HepG2 (cell line): ENCODE measurements at regions not wholly inside any gene's neighbourhood (a gene's known extent, or its start where the extent isn't known, plus 50 kb on each side); places are given as distances from the start of the nearest gene placed in this dataset.
A peak's percentile ranks its signal among the peaks of the same experiment; 100 is the strongest.

Experiments used
- DPF2 ChIP-seq: sonication (generic); formaldehyde crosslinking; IDR thresholded peaks from 2 replicates; pipeline ENCODE4 v1.4.0; 2020; ENCODE audit warnings: mild to moderate bottlenecking, low read depth, missing genetic modification reagents, borderline replicate concordance
- KLF12 ChIP-seq: sonication (generic); formaldehyde crosslinking; IDR thresholded peaks from 2 replicates; pipeline ENCODE4 v1.4.0; 2020; ENCODE audit warnings: missing genetic modification reagents, borderline replicate concordance
- KLF9 ChIP-seq: IDR thresholded peaks from 2 replicates; pipeline ENCODE4 v1.6.1; 2016; ENCODE audit warnings: low read depth
- MBD4 ChIP-seq: IDR thresholded peaks from 2 replicates; pipeline ENCODE4 v1.6.1; 2012; ENCODE audit warnings: low read length, inconsistent platforms, borderline replicate concordance
- NFKB2 ChIP-seq: sonication (generic); formaldehyde crosslinking; IDR thresholded peaks from 2 replicates; pipeline ENCODE4 v1.4.0; 2020; ENCODE audit warnings: missing genetic modification reagents, borderline replicate concordance
- RERE ChIP-seq: IDR thresholded peaks from 2 replicates; pipeline ENCODE4 v1.6.1; 2016; ENCODE audit warnings: low read depth, missing genetic modification reagents, missing compliant biosample characterization
- STAT5B ChIP-seq: sonication (generic); formaldehyde crosslinking; IDR thresholded peaks from 2 replicates; pipeline ENCODE4 v1.4.0; 2020; ENCODE audit warnings: missing genetic modification reagents
- TBX3 ChIP-seq: fragments of 450-650 bp; IDR thresholded peaks from 2 replicates; pipeline ENCODE4 v1.6.1; 2017; ENCODE audit warnings: antibody characterized with exemption, mild to moderate bottlenecking, inconsistent platforms, borderline replicate concordance
- ZBTB44 ChIP-seq: sonication (generic); formaldehyde crosslinking; IDR thresholded peaks from 2 replicates; pipeline ENCODE4 v1.4.0; 2020; ENCODE audit warnings: missing genetic modification reagents
- ZBTB7A ChIP-seq: sonication (generic); formaldehyde crosslinking; IDR thresholded peaks from 2 replicates; pipeline ENCODE4 v1.8.0; 2022; ENCODE audit warnings: mild to moderate bottlenecking, missing genetic modification reagents
- ZNF160 ChIP-seq: sonication (generic); formaldehyde crosslinking; IDR thresholded peaks from 2 replicates; pipeline ENCODE4 v1.8.0; 2022; ENCODE audit warnings: mild to moderate bottlenecking, inconsistent platforms, missing genetic modification reagents
- ZNF501 ChIP-seq: sonication (generic); formaldehyde crosslinking; IDR thresholded peaks from 2 replicates; pipeline ENCODE4 v1.5.1; 2020; ENCODE audit warnings: mild to moderate bottlenecking, moderate library complexity, missing genetic modification reagents
- ZNF557 ChIP-seq: sonication (generic); formaldehyde crosslinking; IDR thresholded peaks from 2 replicates; pipeline ENCODE4 v1.4.0; 2020; ENCODE audit warnings: missing genetic modification reagents
- ZNF891 ChIP-seq: sonication (generic); formaldehyde crosslinking; IDR thresholded peaks from 2 replicates; pipeline ENCODE4 v1.5.0; 2020; ENCODE audit warnings: mild to moderate bottlenecking, missing genetic modification reagents
- TF ChIP-seq, protein P1 (sequence below): sonication (generic); formaldehyde crosslinking; IDR thresholded peaks from 2 replicates; pipeline ENCODE4 v1.8.0; 2022; ENCODE audit warnings: missing genetic modification reagents, mild to moderate bottlenecking, borderline replicate concordance
- TF ChIP-seq, protein P2 (sequence below): sonication (generic); formaldehyde crosslinking; IDR thresholded peaks from 2 replicates; pipeline ENCODE4 v1.9.0; 2022; ENCODE audit warnings: low read depth, missing genetic modification reagents
- TF ChIP-seq, protein P3 (sequence below): sonication (generic); formaldehyde crosslinking; IDR thresholded peaks from 2 replicates; pipeline ENCODE4 v1.4.0; 2020; ENCODE audit warnings: missing genetic modification reagents, mild to moderate bottlenecking, borderline replicate concordance

DNA sequence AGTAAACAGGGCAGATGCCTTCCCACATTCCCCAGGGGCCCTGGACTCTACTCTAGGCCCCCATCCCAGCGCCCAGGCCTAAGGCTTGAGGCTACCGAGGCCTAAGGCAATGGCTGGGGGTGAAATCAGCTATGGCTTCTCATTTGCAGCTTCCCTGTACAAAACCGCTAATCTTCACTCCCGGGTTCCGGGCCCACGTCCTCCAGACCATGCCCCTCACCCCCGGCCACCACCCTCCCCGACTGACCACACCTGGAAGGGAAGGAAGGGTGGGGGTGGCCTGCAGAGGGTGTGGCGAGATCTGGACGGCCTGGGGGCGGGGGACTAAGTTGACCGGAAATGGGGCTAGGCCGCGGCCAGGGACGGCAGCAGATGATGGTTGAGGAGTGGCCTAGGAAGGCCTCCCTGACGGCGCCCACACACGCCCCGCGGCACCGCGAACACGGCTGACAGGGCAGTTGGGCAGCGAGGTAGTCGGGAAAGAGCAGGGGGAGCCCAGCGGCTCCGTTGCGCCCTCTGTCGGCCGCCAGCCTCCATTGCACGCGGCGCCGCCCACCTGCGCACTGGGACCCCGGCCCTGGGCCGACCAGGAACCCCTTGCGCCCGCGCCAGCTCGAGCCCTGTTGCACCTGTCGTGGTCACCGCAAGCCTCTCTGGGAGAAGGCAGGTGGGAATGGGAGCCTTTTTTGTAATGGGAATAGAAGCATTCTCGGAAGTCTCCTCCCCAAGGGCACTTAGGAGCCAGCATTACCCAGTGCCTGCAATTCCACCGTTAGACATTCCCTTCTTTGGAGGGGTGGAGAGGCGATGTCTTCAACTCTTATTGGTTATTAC, 95.9 kb upstream of the CALM2 start (continued):
- TF ChIP-seq, protein P1, sequence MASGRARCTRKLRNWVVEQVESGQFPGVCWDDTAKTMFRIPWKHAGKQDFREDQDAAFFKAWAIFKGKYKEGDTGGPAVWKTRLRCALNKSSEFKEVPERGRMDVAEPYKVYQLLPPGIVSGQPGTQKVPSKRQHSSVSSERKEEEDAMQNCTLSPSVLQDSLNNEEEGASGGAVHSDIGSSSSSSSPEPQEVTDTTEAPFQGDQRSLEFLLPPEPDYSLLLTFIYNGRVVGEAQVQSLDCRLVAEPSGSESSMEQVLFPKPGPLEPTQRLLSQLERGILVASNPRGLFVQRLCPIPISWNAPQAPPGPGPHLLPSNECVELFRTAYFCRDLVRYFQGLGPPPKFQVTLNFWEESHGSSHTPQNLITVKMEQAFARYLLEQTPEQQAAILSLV (CRISPR knock-in tag), result peak; percentile 76; the same call in 1 of the 2 replicates
- TF ChIP-seq KLF9 (CRISPR knock-in tag), result 0 out of 2 replicates have a peak, but pooled peaks have one; percentile 64
- no peak for TF ChIP-seq ZNF557
- TF ChIP-seq DPF2, result no peak; the same call in 1 of the 2 replicates
- TF ChIP-seq, protein P2, sequence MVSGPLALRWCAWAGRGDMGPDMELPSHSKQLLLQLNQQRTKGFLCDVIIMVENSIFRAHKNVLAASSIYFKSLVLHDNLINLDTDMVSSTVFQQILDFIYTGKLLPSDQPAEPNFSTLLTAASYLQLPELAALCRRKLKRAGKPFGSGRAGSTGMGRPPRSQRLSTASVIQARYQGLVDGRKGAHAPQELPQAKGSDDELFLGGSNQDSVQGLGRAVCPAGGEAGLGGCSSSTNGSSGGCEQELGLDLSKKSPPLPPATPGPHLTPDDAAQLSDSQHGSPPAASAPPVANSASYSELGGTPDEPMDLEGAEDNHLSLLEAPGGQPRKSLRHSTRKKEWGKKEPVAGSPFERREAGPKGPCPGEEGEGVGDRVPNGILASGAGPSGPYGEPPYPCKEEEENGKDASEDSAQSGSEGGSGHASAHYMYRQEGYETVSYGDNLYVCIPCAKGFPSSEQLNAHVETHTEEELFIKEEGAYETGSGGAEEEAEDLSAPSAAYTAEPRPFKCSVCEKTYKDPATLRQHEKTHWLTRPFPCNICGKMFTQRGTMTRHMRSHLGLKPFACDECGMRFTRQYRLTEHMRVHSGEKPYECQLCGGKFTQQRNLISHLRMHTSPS (CRISPR knock-in tag), result peak; percentile 67; the same call in 1 of the 2 replicates
- TF ChIP-seq NFKB2 (CRISPR knock-in tag), result no peak
- no peak for TF ChIP-seq MBD4
- 0 out of 2 replicates have a peak, but pooled peaks have one; percentile 36 for TF ChIP-seq STAT5B (CRISPR knock-in tag)
- 0 out of 2 replicates have a peak, but pooled peaks have one; percentile 14 for TF ChIP-seq RERE (CRISPR knock-in tag)
- TF ChIP-seq ZBTB44 (CRISPR knock-in tag), result no peak; the same call in 1 of the 2 replicates
- TF ChIP-seq TBX3, result 0 out of 2 replicates have a peak, but pooled peaks have one; percentile 41
- TF ChIP-seq ZNF501 (CRISPR knock-in tag), result peak; percentile 81
- TF ChIP-seq ZBTB7A, result peak; percentile 96
- no peak; the same call in 1 of the 2 replicates for TF ChIP-seq ZNF891 (CRISPR knock-in tag)
- TF ChIP-seq, protein P3, sequence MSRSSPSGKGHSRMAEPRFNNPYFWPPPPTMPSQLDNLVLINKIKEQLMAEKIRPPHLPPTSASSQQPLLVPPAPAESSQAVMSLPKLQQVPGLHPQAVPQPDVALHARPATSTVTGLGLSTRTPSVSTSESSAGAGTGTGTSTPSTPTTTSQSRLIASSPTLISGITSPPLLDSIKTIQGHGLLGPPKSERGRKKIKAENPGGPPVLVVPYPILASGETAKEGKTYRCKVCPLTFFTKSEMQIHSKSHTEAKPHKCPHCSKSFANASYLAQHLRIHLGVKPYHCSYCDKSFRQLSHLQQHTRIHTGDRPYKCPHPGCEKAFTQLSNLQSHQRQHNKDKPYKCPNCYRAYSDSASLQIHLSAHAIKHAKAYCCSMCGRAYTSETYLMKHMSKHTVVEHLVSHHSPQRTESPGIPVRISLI, result 0 out of 2 replicates have a peak, but pooled peaks have one; percentile 21
- no peak for TF ChIP-seq KLF12
- TF ChIP-seq ZNF160 (CRISPR knock-in tag), result no peak; the same call in 1 of the 2 replicates
